Type B pancreatic cell (in vitro differentiated cells): ENCODE measurements at regions not wholly inside any gene's neighbourhood (a gene's known extent, or its start where the extent isn't known, plus 50 kb on each side); places are given as distances from the start of the nearest gene placed in this dataset.

Source experiments
- DNase-seq: peaks from one replicate; pipeline ENCODE4 v3.0.0; 2021; ENCODE audit warnings: mixed read lengths; ENCODE audit not compliant: unreplicated experiment; ENCODE audit errors: extremely low spot score
- H3K27ac Mint-ChIP-seq: 2 replicates; pipeline ENCODE4 v1.8.0; 2021; ENCODE audit warnings: mild to moderate bottlenecking, mixed read lengths
- H3K27me3 Mint-ChIP-seq: 2 replicates; pipeline ENCODE4 v1.8.0; 2021; ENCODE audit warnings: mixed read lengths
- H3K36me3 Mint-ChIP-seq: 2 replicates; pipeline ENCODE4 v1.8.0; 2021; ENCODE audit warnings: mixed read lengths
- H3K4me1 Mint-ChIP-seq: one replicate; pipeline ENCODE4 v1.8.0; 2021; ENCODE audit warnings: mixed read lengths; ENCODE audit not compliant: unreplicated experiment
- H3K4me3 Mint-ChIP-seq: 2 replicates; pipeline ENCODE4 v1.8.0; 2021; ENCODE audit warnings: mild to moderate bottlenecking, mixed read lengths
- H3K9me3 Mint-ChIP-seq: 2 replicates; pipeline ENCODE4 v1.8.0; 2021; ENCODE audit warnings: mixed read lengths
- CTCF ChIP-seq: fragments of 200-600 bp; sonication (generic); conservative IDR thresholded peaks from 2 replicates; pipeline ENCODE4 v1.5.0; 2021; ENCODE audit warnings: antibody characterized with exemption, mild to moderate bottlenecking

DNA sequence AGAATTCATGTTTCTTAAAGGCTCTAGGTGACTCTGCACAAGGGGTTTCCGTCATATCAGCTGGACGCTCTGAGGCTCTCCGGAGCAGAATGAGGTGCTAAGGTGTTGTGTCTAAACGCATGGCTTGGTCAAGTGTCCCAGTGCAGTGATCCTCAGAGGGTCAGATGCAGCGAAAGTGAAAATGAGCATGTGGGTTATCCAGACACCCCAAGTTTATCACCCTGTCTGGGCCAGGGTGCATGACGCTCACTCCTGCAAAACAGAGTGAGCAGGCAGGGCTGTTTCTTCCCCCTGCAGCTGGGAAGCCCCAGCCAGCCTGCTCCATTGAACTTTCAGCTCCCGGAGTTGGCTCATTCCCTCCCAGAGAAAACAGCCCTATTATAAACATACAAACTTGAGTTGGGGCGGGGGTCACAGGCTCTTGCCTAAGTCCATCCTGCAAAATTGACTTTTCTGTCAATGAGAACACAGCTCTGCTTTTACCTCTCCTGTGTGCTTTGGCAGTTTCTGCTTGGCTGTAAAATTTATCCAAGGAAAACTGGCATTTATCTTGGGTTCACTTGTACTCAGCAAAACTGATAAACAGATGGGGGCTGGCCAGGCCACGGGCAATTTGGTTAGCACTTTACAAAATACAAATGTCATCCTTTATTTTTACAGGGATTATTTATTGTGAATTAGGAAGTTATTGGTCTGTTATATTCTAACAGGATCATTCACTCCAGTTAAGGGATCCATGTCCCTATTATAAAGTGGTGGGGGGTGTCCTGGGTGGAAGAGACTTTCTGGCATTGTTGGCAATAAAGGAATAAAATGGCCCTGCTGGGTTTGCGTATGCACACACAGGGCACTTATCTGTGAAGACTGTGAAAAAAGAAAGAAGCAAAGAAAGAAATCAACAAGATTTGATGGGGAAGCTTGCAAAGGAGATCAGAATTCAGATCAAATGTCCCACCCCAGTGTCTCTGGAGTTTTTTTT lies 154.9 kb downstream of the FOXA2 start:
- H3K36me3 Mint-ChIP-seq, result no peaks in the 10 kb centered on the region
- no peak for DNase-seq
- peaks cover 28% of the 10 kb centered on the region for H3K4me1 Mint-ChIP-seq
- H3K9me3 Mint-ChIP-seq, result no peaks in the 10 kb centered on the region
- peaks cover 16% of the 10 kb centered on the region for H3K27me3 Mint-ChIP-seq
- no peak overlapping the region for H3K27ac Mint-ChIP-seq
- TF ChIP-seq CTCF, result no peak
- H3K4me3 Mint-ChIP-seq, result no peak overlapping the region

GRCh38 chr20:22428051-22428450 lies 156.3 kb downstream of the FOXA2 start:
- H3K27ac Mint-ChIP-seq, result no peak overlapping the region
- no peak for DNase-seq
- no peaks in the 10 kb centered on the region for H3K36me3 Mint-ChIP-seq
- no peak for TF ChIP-seq CTCF
- H3K4me1 Mint-ChIP-seq, result peaks cover 28% of the 10 kb centered on the region
- H3K9me3 Mint-ChIP-seq, result peaks cover 4% of the 10 kb centered on the region
- no peak overlapping the region for H3K4me3 Mint-ChIP-seq
- H3K27me3 Mint-ChIP-seq, result peaks cover 23% of the 10 kb centered on the region

DNA sequence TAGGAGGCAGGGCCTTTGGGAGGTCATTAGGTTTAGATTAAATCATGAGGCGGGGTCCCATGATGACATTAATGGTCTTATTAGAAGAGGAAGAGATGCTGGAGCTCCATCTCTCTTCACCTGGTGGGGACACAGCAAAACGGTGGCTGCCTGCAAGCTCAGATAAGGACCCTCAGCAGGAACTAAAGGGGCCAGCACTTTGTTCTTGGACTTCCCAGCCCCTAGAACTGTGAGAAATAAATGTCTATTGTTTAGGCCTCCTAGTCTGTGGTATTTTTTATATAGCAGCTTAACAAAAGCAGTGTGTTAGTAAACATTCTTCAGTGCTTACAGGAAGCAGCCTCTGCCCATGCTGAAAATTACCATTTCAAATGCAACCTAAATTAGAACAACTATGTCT lies 157.6 kb downstream of the FOXA2 start:
- no peak for TF ChIP-seq CTCF
- Mint-ChIP-seq H3K4me3 (no peak overlapping the region), H3K27me3 (peaks cover 15% of the 10 kb centered on the region), H3K27ac (no peak overlapping the region), H3K9me3 (peaks cover 4% of the 10 kb centered on the region), H3K4me1 (peaks cover 28% of the 10 kb centered on the region), H3K36me3 (no peaks in the 10 kb centered on the region)
- DNase-seq, result no peak

- no peak for TF ChIP-seq CTCF
- Mint-ChIP-seq H3K36me3 (no peaks in the 10 kb centered on the region), H3K9me3 (peaks cover 4% of the 10 kb centered on the region), H3K27ac (no peak overlapping the region), H3K27me3 (peaks cover 19% of the 10 kb centered on the region), H3K4me1 (peaks cover 26% of the 10 kb centered on the region), H3K4me3 (no peak overlapping the region)
- DNase-seq, result no peak
These were observed 158.8 kb downstream of the FOXA2 start for GRCh38 chr20:22425344-22426295.

DNA sequence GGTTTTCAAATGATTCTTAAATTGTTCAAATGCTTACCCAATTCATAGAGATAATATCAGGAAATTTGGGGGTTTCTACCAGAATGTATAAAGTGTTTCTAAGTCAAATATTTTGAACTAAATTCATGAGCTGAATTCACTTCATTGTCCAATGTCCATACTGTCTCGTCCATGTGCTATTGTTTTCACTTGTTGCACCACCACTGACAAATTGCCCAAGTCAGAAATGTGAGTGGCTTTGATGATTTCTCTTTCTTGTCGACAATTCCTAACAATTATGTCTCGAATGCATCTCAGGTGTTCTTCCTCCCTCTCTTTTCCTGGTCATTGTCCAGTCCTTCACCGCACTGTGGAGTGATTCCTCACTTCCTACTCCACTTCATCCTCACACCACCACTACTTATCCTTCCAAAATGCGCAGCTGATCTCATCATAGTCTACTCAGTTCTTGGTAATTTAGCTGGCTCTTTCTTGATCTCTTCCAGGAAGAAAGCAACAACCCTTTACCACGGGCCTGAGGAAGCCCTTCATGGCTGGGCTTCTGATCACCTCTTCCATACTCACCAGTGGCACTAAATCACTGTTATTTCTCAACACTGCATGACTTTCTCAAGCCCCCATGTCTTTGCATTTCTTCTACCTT lies 161.1 kb downstream of the FOXA2 start:
- Mint-ChIP-seq H3K9me3 (peaks cover 4% of the 10 kb centered on the region), H3K27me3 (peaks cover 17% of the 10 kb centered on the region), H3K4me3 (no peak overlapping the region), H3K36me3 (no peaks in the 10 kb centered on the region), H3K27ac (no peak overlapping the region), H3K4me1 (peaks cover 11% of the 10 kb centered on the region)
- no peak for TF ChIP-seq CTCF
- no peak for DNase-seq
